Naive B cell (primary cell): ENCODE measurements at regions not wholly inside any gene's neighbourhood (a gene's known extent, or its start where the extent isn't known, plus 50 kb on each side); places are given as distances from the start of the nearest gene placed in this dataset.

Experiments used
- ATAC-seq, 2 donors: fragments of 150-1000 bp; cut with Tn5 transposase; 2 replicates each; pipeline ENCODE4 v1.10.0; 2021; ENCODE audit warnings: low read depth in 2 of 2, mild to moderate bottlenecking in 2 of 2, moderate library complexity in 2 of 2
- DNase-seq: peaks from one replicate; pipeline ENCODE4 v3.0.0; 2022
- H3K27ac Mint-ChIP-seq, 6 donors: one replicate each; pipeline ENCODE4 v1.8.0; 2020 to 2022; ENCODE audit warnings: mild to moderate bottlenecking in 6 of 6, mixed read lengths in 6 of 6, moderate library complexity in 5 of 6, inconsistent platforms in 2 of 6
- H3K27me3 Mint-ChIP-seq, 3 donors: one replicate each; pipeline ENCODE4 v1.8.0; 2021 to 2022; ENCODE audit warnings: mixed read lengths in 3 of 3, mild to moderate bottlenecking in 1 of 3
- H3K36me3 Mint-ChIP-seq, 2 donors: one replicate each; pipeline ENCODE4 v1.8.0; 2020 to 2022; ENCODE audit warnings: mixed read lengths in 2 of 2, inconsistent platforms in 1 of 2, mild to moderate bottlenecking in 1 of 2
- H3K4me1 Mint-ChIP-seq, 3 donors: one replicate each; pipeline ENCODE4 v1.8.0; 2020 to 2022; ENCODE audit warnings: mixed read lengths in 3 of 3, inconsistent platforms in 1 of 3, mild to moderate bottlenecking in 1 of 3, moderate library complexity in 1 of 3
- H3K4me3 Mint-ChIP-seq, 8 donors: one replicate each; pipeline ENCODE4 v1.8.0; 2020 to 2022; ENCODE audit warnings: mild to moderate bottlenecking in 8 of 8, mixed read lengths in 8 of 8, moderate library complexity in 8 of 8, inconsistent platforms in 2 of 8
- H3K9me3 Mint-ChIP-seq, 7 donors: one replicate each; pipeline ENCODE4 v1.8.0; 2020 to 2022; ENCODE audit warnings: mixed read lengths in 7 of 7, mild to moderate bottlenecking in 5 of 7, inconsistent platforms in 2 of 7, moderate library complexity in 1 of 7

GRCh38 chr2:101622210-101623030, 75.1 kb upstream of the MAP4K4 start:
- Mint-ChIP-seq H3K27ac (peak overlapping the region; percentile 93 to 99 (median 97)), H3K27me3 (no peaks in the 10 kb centered on the region), H3K36me3 (no peaks in the 10 kb centered on the region), H3K4me1 (peaks cover 52 to 79% (median 63%) of the 10 kb centered on the region in 3 donors), H3K4me3 (peak overlapping the region; percentile 7 to 82 (median 73)), H3K9me3 (no peaks in the 10 kb centered on the region)
- DNase-seq (no peak), ATAC-seq (peak; percentile 34 to 42)

- H3K9me3 Mint-ChIP-seq = no peaks in the 10 kb centered on the region
- H3K4me1 Mint-ChIP-seq = peaks cover 42 to 65% (median 47%) of the 10 kb centered on the region in 3 donors
- H3K36me3 Mint-ChIP-seq = no peaks in the 10 kb centered on the region
- DNase-seq (no peak), ATAC-seq (no peak)
- H3K27ac Mint-ChIP-seq = peak overlapping the region in 2 of 6 donors; percentile 79 to 81
- H3K4me3 Mint-ChIP-seq = peak overlapping the region in 3 of 8 donors; percentile 12 to 55 (median 23)
- no peaks in the 10 kb centered on the region for H3K27me3 Mint-ChIP-seq
Measured at GRCh38 chr2:101619191-101619591, 78.3 kb upstream of the MAP4K4 start.

GRCh38 chr2:101617796-101618195, 79.7 kb upstream of the MAP4K4 start:
- Mint-ChIP-seq H3K36me3 (no peaks in the 10 kb centered on the region), H3K27me3 (no peaks in the 10 kb centered on the region), H3K27ac (peak overlapping the region in 1 of 6 donors; percentile 23), H3K4me3 (no peak overlapping the region), H3K4me1 (peaks cover 35 to 53% (median 36%) of the 10 kb centered on the region in 3 donors), H3K9me3 (no peaks in the 10 kb centered on the region)
- no peak for ATAC-seq
- no peak for DNase-seq

GRCh38 chr2:101617188-101617587, 80.3 kb upstream of the MAP4K4 start:
- Mint-ChIP-seq H3K36me3 (no peaks in the 10 kb centered on the region), H3K4me3 (no peak overlapping the region), H3K9me3 (no peaks in the 10 kb centered on the region), H3K4me1 (peaks cover 29 to 47% (median 31%) of the 10 kb centered on the region in 3 donors), H3K27ac (no peak overlapping the region), H3K27me3 (no peaks in the 10 kb centered on the region)
- ATAC-seq (no peak), DNase-seq (no peak)

GRCh38 chr2:101614127-101614759, 83.3 kb upstream of the MAP4K4 start:
- no peak overlapping the region for H3K4me3 Mint-ChIP-seq
- no peak for DNase-seq
- no peak for ATAC-seq
- no peaks in the 10 kb centered on the region for H3K27me3 Mint-ChIP-seq
- H3K9me3 Mint-ChIP-seq = no peaks in the 10 kb centered on the region
- H3K4me1 Mint-ChIP-seq = peaks cover 29 to 41% (median 31%) of the 10 kb centered on the region in 3 donors
- H3K27ac Mint-ChIP-seq = peak overlapping the region in 2 of 6 donors; percentile 0 to 17
- no peaks in the 10 kb centered on the region for H3K36me3 Mint-ChIP-seq

- no peak for DNase-seq
- H3K27ac Mint-ChIP-seq = peak overlapping the region in 1 of 6 donors; percentile 39
- no peaks in the 10 kb centered on the region for H3K36me3 Mint-ChIP-seq
- no peak for ATAC-seq
- peaks cover 0 to 2% (median 0%) of the 10 kb centered on the region in 7 donors for H3K9me3 Mint-ChIP-seq
- no peak overlapping the region for H3K4me3 Mint-ChIP-seq
- H3K27me3 Mint-ChIP-seq = no peaks in the 10 kb centered on the region
- peaks cover 23 to 39% (median 28%) of the 10 kb centered on the region in 3 donors for H3K4me1 Mint-ChIP-seq
Measured at GRCh38 chr2:101613056-101613704, 84.3 kb upstream of the MAP4K4 start.

GRCh38 chr2:101612019-101612418, 85.5 kb upstream of the MAP4K4 start:
- DNase-seq (no peak), ATAC-seq (no peak)
- no peaks in the 10 kb centered on the region for H3K27me3 Mint-ChIP-seq
- H3K4me3 Mint-ChIP-seq = no peak overlapping the region
- H3K27ac Mint-ChIP-seq = peak overlapping the region in 4 of 6 donors; percentile 22 to 86 (median 68)
- peaks cover 0 to 3% (median 0%) of the 10 kb centered on the region in 7 donors for H3K9me3 Mint-ChIP-seq
- no peaks in the 10 kb centered on the region for H3K36me3 Mint-ChIP-seq
- H3K4me1 Mint-ChIP-seq = peaks cover 17 to 34% (median 19%) of the 10 kb centered on the region in 3 donors

GRCh38 chr2:101610750-101611315, 86.7 kb upstream of the MAP4K4 start:
- Mint-ChIP-seq H3K4me3 (peak overlapping the region in 1 of 8 donors; percentile 40), H3K9me3 (peaks cover 3 to 7% (median 4%) of the 10 kb centered on the region in 7 donors), H3K27ac (no peak overlapping the region), H3K4me1 (peaks cover 16 to 34% (median 22%) of the 10 kb centered on the region in 3 donors), H3K36me3 (peaks cover 0 to 8% of the 10 kb centered on the region in 2 donors), H3K27me3 (no peaks in the 10 kb centered on the region)
- peak; percentile 82 to 95 for ATAC-seq
- peak; percentile 38 for DNase-seq

GRCh38 chr2:101609433-101609832, 88.1 kb upstream of the MAP4K4 start:
- Mint-ChIP-seq H3K27ac (no peak overlapping the region), H3K4me3 (peak overlapping the region in 1 of 8 donors; percentile 51), H3K27me3 (no peaks in the 10 kb centered on the region), H3K4me1 (peaks cover 16 to 34% (median 22%) of the 10 kb centered on the region in 3 donors), H3K36me3 (peaks cover 0 to 11% of the 10 kb centered on the region in 2 donors), H3K9me3 (peaks cover 3 to 16% (median 5%) of the 10 kb centered on the region in 7 donors)
- DNase-seq (no peak), ATAC-seq (no peak)

GRCh38 chr2:101608408-101609310, 88.8 kb upstream of the MAP4K4 start:
- Mint-ChIP-seq H3K27me3 (no peaks in the 10 kb centered on the region), H3K27ac (no peak overlapping the region)
- ATAC-seq = no peak

GRCh38 chr2:101597347-101597944, 100.1 kb upstream of the MAP4K4 start:
- H3K36me3 Mint-ChIP-seq = no peaks in the 10 kb centered on the region
- H3K27me3 Mint-ChIP-seq = no peaks in the 10 kb centered on the region
- no peak overlapping the region for H3K4me3 Mint-ChIP-seq
- DNase-seq (no peak), ATAC-seq (no peak)
- peak overlapping the region in 1 of 6 donors; percentile 12 for H3K27ac Mint-ChIP-seq
- H3K4me1 Mint-ChIP-seq = no peaks in the 10 kb centered on the region
- no peaks in the 10 kb centered on the region for H3K9me3 Mint-ChIP-seq

More at GRCh38 chr2:101608408-101609310, 88.8 kb upstream of the MAP4K4 start:
- H3K9me3 Mint-ChIP-seq = peaks cover 3 to 16% (median 5%) of the 10 kb centered on the region in 7 donors
- peaks cover 0 to 11% of the 10 kb centered on the region in 2 donors for H3K36me3 Mint-ChIP-seq
- DNase-seq = no peak
- no peak overlapping the region for H3K4me3 Mint-ChIP-seq
- H3K4me1 Mint-ChIP-seq = peaks cover 16 to 34% (median 22%) of the 10 kb centered on the region in 3 donors

GRCh38 chr2:101596333-101596732, 101.2 kb upstream of the MAP4K4 start:
- H3K36me3 Mint-ChIP-seq = no peaks in the 10 kb centered on the region
- DNase-seq (no peak), ATAC-seq (no peak)
- H3K27me3 Mint-ChIP-seq = no peaks in the 10 kb centered on the region
- H3K4me1 Mint-ChIP-seq = no peaks in the 10 kb centered on the region
- no peaks in the 10 kb centered on the region for H3K9me3 Mint-ChIP-seq
- H3K27ac Mint-ChIP-seq = no peak overlapping the region
- H3K4me3 Mint-ChIP-seq = no peak overlapping the region
